Stimulated activated CD4-positive, alpha-beta T cell treated with anti-CD3 and anti-CD28 coated beads, TNF-alpha, amount 100 ng/mL, for 4 hours (primary cell): ENCODE measurements at regions not wholly inside any gene's neighbourhood (a gene's known extent, or its start where the extent isn't known, plus 50 kb on each side); places are given as distances from the start of the nearest gene placed in this dataset.
"Not testable (repeated sequence)": the region's sequence is repeated elsewhere in the genome, so short reads cannot be mapped to it uniquely, and the experiment has no call there.

Experiments
- DNase-seq, 3 experiments: peaks; one replicate each; pipeline ENCODE4 v3.0.0-alpha.2; 2020; ENCODE audit warnings: low read depth in 3 of 3

GRCh38 chr6:99668036-99668705, 61.5 kb downstream of the PRDM13 start:
- no peak for DNase-seq

DNA sequence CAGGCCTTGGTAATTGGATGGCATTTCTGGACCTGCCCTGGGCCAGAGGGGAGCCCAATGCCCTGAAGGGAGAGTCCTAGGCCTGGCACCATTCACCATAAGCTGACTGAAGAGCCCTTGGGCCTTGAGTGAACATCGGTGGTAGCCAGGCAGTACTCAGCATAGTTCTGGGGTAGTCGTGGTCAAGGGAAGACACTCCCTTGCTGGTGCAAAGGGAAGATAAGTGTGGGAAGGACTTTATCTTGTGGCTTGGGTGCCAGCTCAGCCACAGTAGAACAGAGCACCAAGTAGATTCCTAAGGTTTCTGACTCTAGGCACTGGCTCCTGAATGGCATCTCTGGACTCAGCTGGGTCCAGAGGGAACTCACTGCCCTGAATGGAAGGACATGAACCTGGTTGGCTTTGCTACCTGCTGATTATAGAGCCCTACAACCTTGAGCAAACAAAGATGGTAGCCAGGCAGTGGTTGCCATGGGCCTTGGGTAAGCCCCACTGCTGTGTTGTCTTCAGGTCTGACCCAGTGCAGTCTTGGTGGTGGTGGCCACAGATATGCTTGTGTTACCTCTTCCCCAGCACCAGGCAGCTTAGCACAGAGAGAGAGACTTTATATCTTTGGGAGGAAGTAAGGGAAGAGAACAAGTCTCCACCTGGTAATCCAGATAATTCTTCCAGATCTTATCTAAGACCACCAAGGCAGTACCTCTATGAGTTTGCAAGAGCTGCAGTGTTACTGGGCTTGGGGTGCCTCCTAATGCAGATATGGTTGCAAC, 83.5 kb downstream of the PRDM13 start:
- DNase-seq, result no peak

DNA sequence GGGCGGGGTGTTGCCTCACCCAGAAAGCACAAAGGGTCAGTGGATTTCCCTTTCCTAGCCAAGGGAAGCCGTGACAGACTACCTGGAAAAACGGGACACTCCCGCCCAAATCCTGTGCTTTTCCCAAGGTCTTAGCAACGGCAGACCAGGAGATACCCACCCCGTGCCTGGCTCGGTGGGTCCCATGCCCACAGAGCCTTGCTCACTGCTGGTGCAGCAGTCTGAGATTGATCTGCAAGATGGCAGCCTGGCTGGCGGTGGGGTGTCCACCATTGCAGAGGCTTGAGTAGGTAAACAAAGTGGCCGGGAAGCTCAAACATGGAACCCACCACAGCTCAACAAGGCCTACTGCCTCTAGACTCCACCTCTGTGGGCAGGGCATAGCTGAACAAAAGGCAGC, 95.7 kb downstream of the PRDM13 start:
- not testable (repeated sequence) for DNase-seq

DNA sequence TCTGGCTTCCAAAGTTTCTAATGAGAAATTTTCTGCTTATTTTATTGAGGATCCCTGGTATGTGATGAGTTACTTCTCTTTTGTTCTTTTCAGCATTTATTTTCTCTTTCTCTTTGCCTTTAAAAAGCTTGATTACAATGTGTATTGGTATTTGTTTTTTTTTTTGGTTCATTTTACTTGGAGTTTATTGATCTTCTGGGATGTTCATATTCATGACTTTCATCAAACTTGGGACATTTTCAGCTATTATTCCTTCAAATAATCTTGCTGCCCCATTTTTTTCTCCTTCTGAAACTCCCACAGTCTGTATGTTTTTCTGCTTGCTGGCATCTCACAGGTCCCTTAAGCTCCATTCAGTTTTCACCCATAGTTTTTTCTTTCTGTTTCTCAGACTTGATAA, 102.4 kb downstream of the PRDM13 start:
- DNase-seq, result no peak

GRCh38 chr6:99711302-99711701, 104.7 kb downstream of the PRDM13 start:
- no peak for DNase-seq

GRCh38 chr6:99711925-99712324, 105.3 kb downstream of the PRDM13 start:
- DNase-seq, result no peak

GRCh38 chr6:99712519-99712918, 105.9 kb downstream of the PRDM13 start:
- no peak for DNase-seq

GRCh38 chr6:99722043-99722442, 115.4 kb downstream of the PRDM13 start:
- not testable (repeated sequence) for DNase-seq

DNA sequence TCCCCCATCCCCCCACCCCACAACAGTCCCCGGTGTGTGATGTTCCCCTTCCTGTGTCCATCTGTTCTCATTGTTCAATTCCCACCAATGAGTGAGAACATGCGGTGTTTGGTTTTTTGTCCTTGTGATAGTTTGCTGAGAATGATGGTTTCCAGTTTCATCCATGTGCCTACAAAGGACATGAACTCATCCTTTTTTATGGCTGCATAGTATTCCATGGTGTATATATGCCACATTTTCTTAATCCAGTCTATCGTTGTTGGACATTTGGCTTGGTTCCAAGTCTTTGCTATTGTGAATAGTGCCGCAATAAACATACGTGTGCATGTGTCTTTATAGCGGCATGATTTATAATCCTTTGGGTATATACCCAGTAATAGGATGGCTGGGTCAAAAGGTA, 123.6 kb downstream of the PRDM13 start:
- not testable (repeated sequence) for DNase-seq

DNA sequence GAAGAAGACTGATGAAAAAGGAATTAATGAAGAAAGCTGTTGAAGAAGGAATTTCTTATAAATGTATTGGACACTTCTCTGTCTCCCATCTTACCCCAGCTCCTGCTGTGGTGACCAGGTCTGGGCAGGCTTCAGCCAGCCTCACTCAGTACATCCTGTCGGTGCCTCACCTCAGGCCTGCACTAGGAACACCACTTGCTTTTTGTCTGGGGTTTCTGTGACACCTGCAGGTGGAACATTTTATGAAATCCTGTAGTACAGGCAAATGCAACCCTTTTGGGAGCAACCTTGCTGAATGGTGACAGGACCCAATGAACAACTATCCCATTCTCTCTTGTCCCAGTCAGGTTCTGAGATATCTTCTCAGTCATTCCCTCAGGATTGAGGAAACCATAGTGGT, 129.7 kb downstream of the PRDM13 start:
- DNase-seq, result no peak

- DNase-seq, result no peak
Observed at GRCh38 chr6:99739526-99739925, 132.9 kb downstream of the PRDM13 start.

- no peak for DNase-seq
Observed at GRCh38 chr6:99741092-99741491, 134.5 kb downstream of the PRDM13 start.

GRCh38 chr6:99743647-99744046, 137.0 kb downstream of the PRDM13 start:
- DNase-seq, result no peak

- DNase-seq, result no peak
Observed at GRCh38 chr6:99745651-99746050, 139.0 kb downstream of the PRDM13 start.

DNA sequence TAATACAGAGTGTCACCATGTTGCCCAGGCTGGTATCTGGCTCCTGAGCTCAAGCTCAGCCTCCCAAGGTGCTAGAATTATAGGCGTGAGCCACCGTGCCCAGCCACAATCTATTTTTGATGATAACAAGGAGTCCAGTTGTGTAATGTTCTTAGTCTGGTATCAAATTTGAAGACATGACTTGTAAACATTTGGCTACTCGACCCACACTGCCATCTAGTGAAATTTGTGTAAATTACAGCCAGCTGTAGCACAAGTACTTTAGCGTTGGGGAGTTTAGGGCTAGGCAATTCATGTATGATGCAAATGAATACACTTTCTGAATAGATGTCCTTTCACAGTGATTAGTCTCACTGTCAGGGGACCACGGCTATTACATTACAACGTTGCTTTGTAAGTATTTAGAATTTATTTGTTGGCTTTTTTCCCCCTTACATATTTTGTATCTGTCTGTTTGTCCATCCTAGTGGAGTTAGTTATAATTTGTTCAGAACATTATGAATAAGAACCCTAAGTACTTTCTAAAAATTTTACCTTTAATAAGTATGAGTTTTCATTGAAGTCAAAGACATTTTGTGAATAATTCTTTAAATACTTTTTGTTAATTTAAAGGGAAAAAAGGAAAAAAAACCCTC, 139.7 kb downstream of the PRDM13 start:
- DNase-seq, result peak in 1 of 3 experiments; percentile 35

DNA sequence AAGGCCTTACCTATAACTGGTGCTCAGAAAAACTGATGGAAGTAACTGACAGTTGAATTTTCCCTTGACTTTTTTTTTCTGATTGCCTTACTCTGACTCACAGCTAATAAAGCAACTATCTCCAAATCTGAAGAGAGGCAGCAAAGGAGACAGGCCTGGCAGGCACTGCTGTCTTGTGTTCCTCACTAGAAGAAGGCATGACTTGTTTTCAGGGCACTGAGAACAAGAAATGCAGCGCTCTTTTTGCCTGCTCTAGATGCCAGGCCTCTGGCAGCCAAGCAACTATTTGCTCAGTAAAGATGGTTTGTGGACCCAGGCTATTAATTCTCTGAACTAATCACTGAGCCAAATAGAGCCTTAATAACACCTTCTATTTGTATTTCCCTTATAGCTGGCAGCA, 155.1 kb downstream of the PRDM13 start:
- no peak for DNase-seq

DNA sequence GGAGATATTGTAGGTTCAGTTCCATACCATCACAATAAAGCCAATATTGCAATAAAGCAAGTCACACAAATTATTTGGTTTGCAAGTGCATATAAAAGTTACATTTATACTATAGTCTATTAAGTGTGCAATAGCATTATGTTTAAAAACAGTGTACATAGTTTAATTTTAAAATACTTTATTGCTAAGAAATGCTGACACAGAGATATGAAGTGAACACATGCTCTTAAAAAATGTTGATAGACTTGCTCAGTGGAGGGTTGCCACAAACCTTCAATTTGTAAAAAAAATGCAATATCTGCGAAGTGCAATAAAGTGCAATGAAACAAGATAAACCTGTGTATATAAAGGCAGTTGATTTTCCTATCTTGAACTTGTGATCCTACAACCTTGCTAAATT, 161.5 kb downstream of the PRDM13 start:
- DNase-seq, result no peak

- no peak for DNase-seq
Observed at GRCh38 chr6:99779631-99780555, 173.3 kb downstream of the PRDM13 start.

DNA sequence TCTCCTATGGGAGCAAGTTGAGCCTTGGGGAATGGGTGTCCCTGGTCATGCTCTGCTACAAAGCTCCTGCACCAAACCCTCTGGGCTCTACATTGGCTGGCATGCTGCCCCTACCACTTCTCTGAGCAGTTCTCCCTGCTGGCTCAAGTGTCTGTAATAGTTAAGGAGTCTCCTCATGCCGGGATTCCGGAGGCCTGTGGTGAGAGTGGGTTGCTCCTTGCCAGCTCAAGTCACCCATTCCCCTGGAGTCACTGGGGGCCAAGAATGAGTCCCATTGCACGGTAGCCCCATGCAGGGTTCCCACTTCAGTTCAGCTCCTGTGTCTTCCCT, 173.9 kb downstream of the PRDM13 start:
- no peak for DNase-seq

GRCh38 chr6:99789767-99790166, 183.1 kb downstream of the PRDM13 start:
- no peak for DNase-seq

DNA sequence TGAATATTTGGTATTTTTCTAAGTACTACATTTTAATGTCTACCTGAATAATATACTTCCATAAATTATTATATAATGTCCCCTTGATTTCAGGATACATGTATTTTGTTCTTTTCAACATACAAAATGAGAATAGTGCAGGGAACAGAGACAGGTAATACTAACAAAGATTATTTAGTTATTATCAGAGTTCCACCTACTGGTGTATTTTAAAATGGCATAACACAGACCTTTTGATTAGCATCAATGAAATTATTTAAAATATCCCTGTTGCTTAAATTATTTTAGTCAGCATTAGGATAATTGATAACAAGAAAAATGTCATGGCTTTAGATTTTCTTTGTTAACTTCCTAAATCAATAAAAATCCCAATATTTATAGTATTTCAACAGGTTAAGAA, 184.0 kb downstream of the PRDM13 start:
- DNase-seq, result no peak

GRCh38 chr6:99801805-99802204, 192.2 kb downstream of the MCHR2 start:
- no peak for DNase-seq
